Spleen (tissue), 11 donors: ENCODE measurements at regions not wholly inside any gene's neighbourhood (a gene's known extent, or its start where the extent isn't known, plus 50 kb on each side); places are given as distances from the start of the nearest gene placed in this dataset.

Source experiments
- DNase-seq: peaks from one replicate; pipeline ENCODE4 v3.0.0-alpha.2; 2020
- H3K27ac ChIP-seq, 8 donors: fragments of 200-600 bp; sonication (generic) in 7 of 8; 1 replicate in 4 of 8; 2 replicates in 4 of 8; pipeline versions ENCODE4 v1.5.0 to v1.8.0; 2016 to 2021; ENCODE audit warnings: inconsistent platforms in 4 of 8, mild to moderate bottlenecking in 4 of 8, moderate library complexity in 1 of 8
- H3K27me3 ChIP-seq, 7 donors: fragments of 200-600 bp; sonication (generic) in 6 of 7; replicated peaks in 1 of 7; 1 replicate in 4 of 7; 2 replicates in 3 of 7; pipeline versions ENCODE4 v1.5.0 to v1.8.0; 2016 to 2021; ENCODE audit warnings: inconsistent platforms in 3 of 7, mild to moderate bottlenecking in 1 of 7
- H3K36me3 ChIP-seq, 6 donors: fragments of 200-600 bp; sonication (generic) in 5 of 6; 1 replicate in 4 of 6; 2 replicates in 2 of 6; pipeline versions ENCODE4 v1.5.0 to v1.8.0; 2016 to 2021; ENCODE audit warnings: inconsistent platforms in 2 of 6
- H3K4me1 ChIP-seq, 6 donors: fragments of 200-600 bp; sonication (generic) in 5 of 6; 1 replicate in 3 of 6; 2 replicates in 3 of 6; pipeline versions ENCODE4 v1.5.0 to v1.8.0; 2016 to 2021; ENCODE audit warnings: inconsistent platforms in 3 of 6
- H3K4me3 ChIP-seq, 8 donors: fragments of 200-600 bp; sonication (generic) in 7 of 8; 1 replicate in 4 of 8; 2 replicates in 4 of 8; pipeline versions ENCODE4 v1.5.0 to v1.8.0; 2016 to 2021; ENCODE audit warnings: inconsistent platforms in 4 of 8, mild to moderate bottlenecking in 4 of 8, moderate library complexity in 2 of 8
- H3K9me3 ChIP-seq, 8 donors: fragments of 200-600 bp; sonication (generic) in 7 of 8; 1 replicate in 4 of 8; 2 replicates in 4 of 8; pipeline versions ENCODE4 v1.5.0 to v1.8.0; 2016 to 2021; ENCODE audit warnings: inconsistent platforms in 4 of 8
- CTCF ChIP-seq, 11 experiments: fragments of 200-600 bp in 7 of 11; fragments of 450-650 bp in 4 of 11; sonication (generic) in 4 of 11; IDR thresholded peaks in 8 of 11; conservative IDR thresholded peaks in 3 of 11; 1 replicate in 7 of 11; 2 replicates in 4 of 11; pipeline versions ENCODE4 v1.4.0 to v1.8.0; 2016 to 2021; ENCODE audit warnings: antibody characterized with exemption in 11 of 11, inconsistent platforms in 4 of 11, mild to moderate bottlenecking in 1 of 11
- POLR2A ChIP-seq, 3 donors: fragments of 450-650 bp; IDR thresholded peaks; one replicate each; pipeline ENCODE4 v1.5.1; 2017; ENCODE audit warnings: antibody characterized with exemption in 3 of 3, mild to moderate bottlenecking in 1 of 3
- POLR2AphosphoS5 ChIP-seq, 3 donors: sonication (generic); formaldehyde crosslinking; IDR thresholded peaks; one replicate each; pipeline ENCODE4 v1.5.1; 2017; ENCODE audit warnings: antibody characterized with exemption in 3 of 3
- WGBS, 5 donors: extraction: QIAGEN DNeasy Blood & Tissue Kit in 3 of 5; methylation state at CpG; one replicate each; pipeline versions ENCODE4 v1.1.5 to v1.1.7; 2013 to 2018; 5-methylcytosine and 5-hydroxymethylcytosine counted together
- intact Hi-C: fragments of 100-400 bp; cut with DNase I; formaldehyde crosslinking; loops from one replicate; pipeline ENCODE4 v1.15.0; 2023; ENCODE audit warnings: low total_unique reads
- donor health status: healthy with polysubstance abuse.
- donor health status: DM: no; HTN: no; CAD: no; lungs with moderate emphysema.
- donor health status: DM: no; HTN: no; CAD: no.
- donor health status: Bipolar disorder and iron deficiency.
- donor health status: healthy.
- donor health status: DM: no; HTN: no; CAD: no.
- donor health status: DM: yes; HTN: yes; CAD: no.

DNA sequence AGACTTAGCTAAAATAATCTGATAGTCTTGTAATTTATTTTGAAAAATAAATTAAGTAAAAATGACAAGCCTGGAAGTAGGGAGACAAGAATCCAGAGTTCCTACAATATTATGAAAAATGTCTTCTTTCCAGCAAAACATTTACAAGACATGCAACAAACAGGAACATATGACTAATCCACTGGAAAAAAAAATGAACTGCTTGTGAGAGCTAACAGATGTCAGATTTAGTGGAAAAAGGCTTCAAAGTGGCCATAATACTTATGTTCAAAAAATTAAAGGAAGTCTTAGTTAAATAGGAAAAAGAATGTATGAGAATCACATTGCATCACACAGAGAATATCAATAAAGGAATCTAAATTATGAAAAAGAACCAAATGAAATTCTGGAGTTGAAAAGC lies 2082.0 kb upstream of the PCDH20 start:
- no peak for DNase-seq

GRCh38 chr13:63492604-63493003 lies 2077.0 kb upstream of the PCDH20 start:
- Histone ChIP-seq H3K27ac (no peak overlapping the region), H3K4me3 (no peak overlapping the region), H3K9me3 (peaks cover 0 to 27% (median 14%) of the 10 kb centered on the region in 8 donors), H3K36me3 (no peaks in the 10 kb centered on the region), H3K4me1 (no peaks in the 10 kb centered on the region), H3K27me3 (no peaks in the 10 kb centered on the region)
- TF ChIP-seq POLR2AphosphoS5 (IDR thresholded peaks at IDR 0.05): no peak
- TF ChIP-seq CTCF (IDR thresholded peaks at IDR 0.05 in 8 of 11, conservative IDR thresholded peaks at IDR 0.05 in 3 of 11): no peak
- no peak for TF ChIP-seq POLR2A (IDR thresholded peaks at IDR 0.05)
- no peak for DNase-seq
- WGBS, 5 donors: 71 to 84% (median 79%) methylated on average over 2 of the region's 2 CpGs
- intact Hi-C loops: no loop called here

More for the DNA sequence above, 2082.0 kb upstream of the PCDH20 start:
- H3K27me3 ChIP-seq: no peaks in the 10 kb centered on the region
- H3K9me3 ChIP-seq: peaks cover 0 to 43% (median 29%) of the 10 kb centered on the region in 8 donors
- no peak overlapping the region for H3K4me3 ChIP-seq
- no peaks in the 10 kb centered on the region for H3K4me1 ChIP-seq
- H3K36me3 ChIP-seq: no peaks in the 10 kb centered on the region
- no peak overlapping the region for H3K27ac ChIP-seq
- intact Hi-C loops: no loop called here
- no peak for TF ChIP-seq CTCF (IDR thresholded peaks at IDR 0.05 in 8 of 11, conservative IDR thresholded peaks at IDR 0.05 in 3 of 11)
- TF ChIP-seq POLR2AphosphoS5 (IDR thresholded peaks at IDR 0.05): no peak
- no peak for TF ChIP-seq POLR2A (IDR thresholded peaks at IDR 0.05)

GRCh38 chr13:63490149-63490548 lies 2074.5 kb upstream of the PCDH20 start:
- TF ChIP-seq POLR2AphosphoS5 (IDR thresholded peaks at IDR 0.05) (no peak), POLR2A (IDR thresholded peaks at IDR 0.05) (no peak), CTCF (IDR thresholded peaks at IDR 0.05 in 8 of 11, conservative IDR thresholded peaks at IDR 0.05 in 3 of 11) (no peak)
- intact Hi-C loops: no loop called here
- 72 to 83% (median 78%) methylated on average over 1 of the region's 1 CpG for WGBS, 5 donors
- H3K36me3 ChIP-seq: no peaks in the 10 kb centered on the region
- H3K9me3 ChIP-seq: peaks cover 0 to 8% (median 0%) of the 10 kb centered on the region in 8 donors
- H3K27ac ChIP-seq: no peak overlapping the region
- no peaks in the 10 kb centered on the region for H3K4me1 ChIP-seq
- no peaks in the 10 kb centered on the region for H3K27me3 ChIP-seq
- DNase-seq: no peak
- H3K4me3 ChIP-seq: no peak overlapping the region

DNA sequence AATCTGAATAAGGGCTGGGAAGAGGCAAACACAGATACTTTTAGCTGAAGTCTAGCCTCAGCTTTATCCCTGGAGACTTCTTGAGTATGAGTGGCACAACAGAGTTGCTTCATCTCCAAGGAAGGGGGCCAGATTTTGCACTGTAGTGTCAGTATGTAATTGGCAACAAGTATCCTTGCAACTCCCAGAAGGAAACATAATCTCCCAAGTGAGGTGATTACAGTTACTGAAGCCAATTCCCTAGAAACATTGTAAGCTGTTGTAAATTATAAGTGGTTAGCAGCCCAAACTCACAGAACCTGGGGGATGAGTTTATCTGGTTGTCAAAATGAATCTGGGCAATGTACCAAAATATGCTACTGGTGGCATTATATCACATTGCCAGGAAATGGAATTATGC lies 2065.7 kb upstream of the PCDH20 start:
- peaks cover 0 to 8% (median 0%) of the 10 kb centered on the region in 8 donors for H3K9me3 ChIP-seq
- no peaks in the 10 kb centered on the region for H3K4me1 ChIP-seq
- H3K4me3 ChIP-seq: no peak overlapping the region
- DNase-seq: no peak
- no peaks in the 10 kb centered on the region for H3K36me3 ChIP-seq
- intact Hi-C loops: no loop called here
- H3K27ac ChIP-seq: no peak overlapping the region
- no peak for TF ChIP-seq POLR2A (IDR thresholded peaks at IDR 0.05)
- no peak for TF ChIP-seq POLR2AphosphoS5 (IDR thresholded peaks at IDR 0.05)
- no peak for TF ChIP-seq CTCF (IDR thresholded peaks at IDR 0.05 in 8 of 11, conservative IDR thresholded peaks at IDR 0.05 in 3 of 11)
- peaks cover 0 to 2% (median 0%) of the 10 kb centered on the region in 7 donors for H3K27me3 ChIP-seq
